ENCODE measurements at regions not wholly inside any gene's neighbourhood (a gene's known extent, or its start where the extent isn't known, plus 50 kb on each side); places are given as distances from the start of the nearest gene placed in this dataset.

- Histone ChIP-seq H3K79me2 (ENCODE audit: insufficient read depth, low read length) (no peaks in the 10 kb centered on the region), H3K23me2 (ENCODE audit: insufficient read length, low read depth, low read length, poor library complexity, severe bottlenecking) (no peaks in the 10 kb centered on the region), H3K56ac (ENCODE audit: insufficient read length, low read depth, low read length) (no peak overlapping the region), H3T11ph (ENCODE audit: low read length) (no peak overlapping the region), H3K27me3 (ENCODE audit: insufficient read depth, low read length) (no peaks in the 10 kb centered on the region), H4K20me1 (ENCODE audit: control insufficient read depth, insufficient read depth, insufficient read length) (no peaks in the 10 kb centered on the region), H4K91ac (ENCODE audit: insufficient read length, low read depth, low read length) (no peak overlapping the region), H3K79me1 (ENCODE audit: insufficient read depth, low read depth, low read length, poor library complexity, severe bottlenecking) (no peaks in the 10 kb centered on the region), H3K4ac (ENCODE audit: low read depth, low read length) (no peak overlapping the region), H4K8ac (replicated peaks; ENCODE audit: insufficient read length, low read depth, low read length) (no peak overlapping the region), H2BK5ac (ENCODE audit: insufficient read length, low read length) (no peak overlapping the region), H2BK20ac (ENCODE audit: low read depth, low read length, poor library complexity, severe bottlenecking) (no peak overlapping the region), H2BK12ac (ENCODE audit: insufficient read length, low read depth, low read length) (no peak overlapping the region), H3K18ac (ENCODE audit: insufficient read length, low read depth, low read length) (no peak overlapping the region), H2BK120ac (ENCODE audit: low read depth, low read length, poor library complexity, severe bottlenecking) (no peak overlapping the region), H3K23ac (ENCODE audit: insufficient read length, low read depth, low read length) (no peak overlapping the region), H3K4me1 (ENCODE audit: insufficient read depth, low read length) (no peaks in the 10 kb centered on the region), H4K5ac (ENCODE audit: insufficient read length, low read depth, low read length) (no peak overlapping the region), H2BK15ac (ENCODE audit: low read depth, low read length) (no peak overlapping the region), H3K9ac (ENCODE audit: extremely low read depth, insufficient read length, low read length) (no peak overlapping the region), H3K9me3 (ENCODE audit: control insufficient read depth, low read depth, low read length) (no peaks in the 10 kb centered on the region), H2AK5ac (ENCODE audit: insufficient read length, low read length) (no peak overlapping the region), H3K4me2 (ENCODE audit: insufficient read depth, insufficient read length, low read length) (no peak overlapping the region), H3K14ac (ENCODE audit: insufficient read depth, low read length) (no peak overlapping the region), H2AFZ (ENCODE audit: low read length) (no peak overlapping the region), H3K27ac (ENCODE audit: insufficient read length, low read depth, low read length) (no peak overlapping the region)
- peak; percentile 72 for TF ChIP-seq CTCF (conservative IDR thresholded peaks at IDR 0.05)
- peaks cover 1 to 36% (median 1%) of the 10 kb centered on the region in 3 experiments; a peak in 5 of 7 replicates for H3K36me3 Mint-ChIP-seq (ENCODE audit: insufficient read depth in 1 of 3, low read depth in 3 of 3)
- no peak overlapping the region for H3K4me3 Mint-ChIP-seq
- H3K9me3 Mint-ChIP-seq = peaks cover 14 to 23% of the 10 kb centered on the region in 2 experiments; a peak in 4 of 5 replicates
- no peaks in the 10 kb centered on the region for H3K27me3 Mint-ChIP-seq (ENCODE audit: low read depth)
- H3K27ac Mint-ChIP-seq = no peak overlapping the region
- peaks cover 9 to 10% of the 10 kb centered on the region in 2 experiments for H3K4me1 Mint-ChIP-seq
- DNase-seq = peak; percentile 81
- WGBS (ENCODE audit: extremely low coverage, insufficient read length, low lambda C conversion rate) = no CpG with 5 or more reads among the region's 10 CpGs
Observed at GRCh38 chr3:21017115-21017852, 733.7 kb downstream of the ZNF385D start.

Data from H9 (cell line).